ENCODE measurements at regions not wholly inside any gene's neighbourhood (a gene's known extent, or its start where the extent isn't known, plus 50 kb on each side); places are given as distances from the start of the nearest gene placed in this dataset.

- TF ChIP-seq GATAD2A (CRISPR knock-in tag; IDR thresholded peaks at IDR 0.05) (no peak), GLI4 (CRISPR knock-in tag; IDR thresholded peaks at IDR 0.05; ENCODE audit: borderline replicate concordance) (no peak), HNF4A (CRISPR knock-in tag; IDR thresholded peaks at IDR 0.05) (no peak)
- TF ChIP-seq, protein P1, sequence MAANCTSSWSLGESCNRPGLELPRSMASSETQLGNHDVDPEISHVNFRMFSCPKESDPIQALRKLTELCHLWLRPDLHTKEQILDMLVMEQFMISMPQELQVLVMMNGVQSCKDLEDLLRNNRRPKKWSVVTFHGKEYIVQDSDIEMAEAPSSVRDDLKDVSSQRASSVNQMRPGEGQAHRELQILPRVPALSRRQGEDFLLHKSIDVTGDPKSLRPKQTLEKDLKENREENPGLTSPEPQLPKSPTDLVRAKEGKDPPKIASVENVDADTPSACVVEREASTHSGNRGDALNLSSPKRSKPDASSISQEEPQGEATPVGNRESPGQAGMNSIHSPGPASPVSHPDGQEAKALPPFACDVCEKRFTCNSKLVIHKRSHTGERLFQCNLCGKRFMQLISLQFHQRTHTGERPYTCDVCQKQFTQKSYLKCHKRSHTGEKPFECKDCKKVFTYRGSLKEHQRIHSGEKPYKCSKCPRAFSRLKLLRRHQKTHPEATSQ (CRISPR knock-in tag; IDR thresholded peaks at IDR 0.05; ENCODE audit: borderline replicate concordance) = no peak
Measured at GRCh38 chr4:187799735-187800134, 195.8 kb upstream of the ZFP42 start.
